HCT116 (cell line): ENCODE measurements at regions not wholly inside any gene's neighbourhood (a gene's known extent, or its start where the extent isn't known, plus 50 kb on each side); places are given as distances from the start of the nearest gene placed in this dataset.

Experiments used
- ATAC-seq: fragments of 200-7000 bp; cut with Tn5 transposase; 2 replicates; pipeline ENCODE4 v1.9.1; 2020; ENCODE audit warnings: mild to moderate bottlenecking, moderate library complexity
- BruUV-seq: library from RNA; stranded (reverse); fragments of 400-500 nt; replicated peaks from 2 replicates; lab custom pipeline; 2021; lab: Mats Ljungman, UMichigan
- CTCF ChIA-PET: fragments of 300-600 bp; sonication (Branson Sonifier 250); formaldehyde crosslinking; loops from one replicate; lab custom pipeline; 2021; ENCODE audit warnings: antibody characterized with exemption; lab: Charles Lee
- POLR2A ChIA-PET: fragments of 300-600, 350-600 bp; sonication (Branson Sonifier 250); formaldehyde crosslinking; loops from one replicate; lab custom pipeline; 2021; ENCODE audit warnings: antibody characterized with exemption; lab: Charles Lee
- RAD21 ChIA-PET, 2 experiments: fragments of 300-600 bp; sonication (Branson Sonifier 250); formaldehyde crosslinking; loops; one replicate each; lab custom pipeline; 2023; ENCODE audit warnings: low total read pairs in 2 of 2; ENCODE audit not compliant: uncharacterized antibody in 2 of 2, unreplicated experiment in 2 of 2, low non-redundant PET in 1 of 2; lab: Charles Lee
- DNase-seq: peaks from one replicate; pipeline ENCODE4 v3.0.0-alpha.2; 2010; ENCODE audit warnings: low read depth, low spot score
- H2AFZ ChIP-seq: fragments of 200-600 bp; shearing (Covaris generic), sonication (generic); 2 replicates; pipeline ENCODE4 v1.6.1; 2017; ENCODE audit warnings: low read depth, mixed run types, mixed read lengths, antibody characterized with exemption, low read length; ENCODE audit not compliant: poor library complexity, severe bottlenecking
- H3K27ac ChIP-seq: 2 replicates; pipeline ENCODE4 v1.5.1; 2012; ENCODE audit warnings: low read depth, low read length
- H3K27me3 ChIP-seq: fragments of 200-600 bp; sonication (generic); 2 replicates; pipeline ENCODE4 v1.6.1; 2016; ENCODE audit warnings: mixed run types, low read length, mixed read lengths; ENCODE audit not compliant: insufficient read depth
- H3K36me3 ChIP-seq, 2 experiments: fragments of 200-500 bp in 1 of 2; fragments of 200-600 bp in 1 of 2; sonication (Bioruptor generic) in 1 of 2; sonication (generic) in 1 of 2; 2 replicates each; pipeline versions ENCODE4 v1.5.1 to v1.6.1; 2014 to 2016; ENCODE audit warnings: low read length in 2 of 2, inconsistent platforms in 1 of 2, mixed read lengths in 1 of 2, mixed run types in 1 of 2; ENCODE audit not compliant: insufficient read depth in 2 of 2, control insufficient read depth in 1 of 2
- H3K4me1 ChIP-seq, 2 experiments: fragments of 200-600 bp in 1 of 2; sonication (generic) in 1 of 2; 2 replicates each; pipeline versions ENCODE4 v1.5.1 to v1.6.1; 2012 to 2017; ENCODE audit warnings: low read length in 2 of 2, inconsistent platforms in 1 of 2, mild to moderate bottlenecking in 1 of 2, mixed read lengths in 1 of 2, mixed run types in 1 of 2, moderate library complexity in 1 of 2; ENCODE audit not compliant: insufficient read depth in 2 of 2, control insufficient read depth in 1 of 2
- H3K4me2 ChIP-seq: fragments of 200-600 bp; sonication (generic); 2 replicates; pipeline ENCODE4 v1.6.1; 2017; ENCODE audit warnings: mixed run types, low read length, mixed read lengths
- H3K4me3 ChIP-seq, 2 experiments: fragments of 200-600 bp in 1 of 2; sonication (generic) in 1 of 2; replicated peaks in 1 of 2; 2 replicates each; pipeline ENCODE4 v1.5.1; 2011 to 2016; ENCODE audit warnings: low read length in 2 of 2, control low read depth in 1 of 2, low read depth in 1 of 2, mild to moderate bottlenecking in 1 of 2, mixed read lengths in 1 of 2, mixed run types in 1 of 2
- H3K79me2 ChIP-seq: fragments of 200-600 bp; sonication (generic); 2 replicates; pipeline ENCODE4 v1.6.1; 2017; ENCODE audit warnings: mild to moderate bottlenecking, mixed run types, low read length, moderate library complexity, mixed read lengths; ENCODE audit not compliant: insufficient read depth
- H3K9ac ChIP-seq: fragments of 200-600 bp; sonication (generic); 2 replicates; pipeline ENCODE4 v1.6.1; 2016; ENCODE audit warnings: low read length, mixed read lengths
- H3K9me2 ChIP-seq: fragments of 200-600 bp; sonication (generic), shearing (Covaris generic); 2 replicates; pipeline ENCODE4 v1.6.1; 2017; ENCODE audit warnings: mixed run types, mild to moderate bottlenecking, moderate library complexity; ENCODE audit not compliant: insufficient read depth
- H3K9me3 ChIP-seq, 2 experiments: fragments of 200-500 bp in 1 of 2; fragments of 200-600 bp in 1 of 2; sonication (Bioruptor generic) in 1 of 2; sonication (generic) in 1 of 2; 2 replicates each; pipeline ENCODE4 v1.6.1; 2014 to 2017; ENCODE audit warnings: low read length in 2 of 2, mixed read lengths in 2 of 2, inconsistent platforms in 1 of 2, low read depth in 1 of 2, mild to moderate bottlenecking in 1 of 2, mixed run types in 1 of 2, moderate library complexity in 1 of 2; ENCODE audit not compliant: control insufficient read depth in 1 of 2, insufficient read depth in 1 of 2
- H4K20me1 ChIP-seq: fragments of 200-600 bp; sonication (generic), shearing (Covaris generic); 2 replicates; pipeline ENCODE4 v1.6.1; 2017; ENCODE audit warnings: mixed run types, mild to moderate bottlenecking, moderate library complexity; ENCODE audit not compliant: insufficient read depth
- EGR1 ChIP-seq: IDR thresholded peaks from 2 replicates; pipeline ENCODE4 v1.6.1; 2012; ENCODE audit warnings: low read depth
- ELF1 ChIP-seq: IDR thresholded peaks from 2 replicates; pipeline ENCODE4 v1.6.1; 2012; ENCODE audit warnings: low read depth, borderline replicate concordance
- EZH2phosphoT487 ChIP-seq: fragments of 200-600 bp; IDR thresholded peaks from 2 replicates; pipeline ENCODE4 v1.6.1; 2018; ENCODE audit warnings: antibody characterized with exemption, borderline replicate concordance
- FOSL1 ChIP-seq: IDR thresholded peaks from 2 replicates; pipeline ENCODE4 v1.6.1; 2012; ENCODE audit warnings: low read depth
- POLR2A ChIP-seq: IDR thresholded peaks from 2 replicates; pipeline ENCODE4 v1.7.0; 2011; ENCODE audit warnings: borderline replicate concordance; ENCODE audit not compliant: insufficient read depth, insufficient read length; ENCODE audit errors: extremely low read depth
- POLR2AphosphoS5 ChIP-seq: IDR thresholded peaks from 2 replicates; pipeline ENCODE4 v1.6.1; 2011; ENCODE audit warnings: mild to moderate bottlenecking, low read depth, low read length, moderate library complexity
- RAD21 ChIP-seq: IDR thresholded peaks from 2 replicates; pipeline ENCODE4 v1.6.1; 2012; ENCODE audit warnings: low read depth, mild to moderate bottlenecking
- SIN3A ChIP-seq: IDR thresholded peaks from 2 replicates; pipeline ENCODE4 v1.6.1; 2012; ENCODE audit warnings: low read depth
- SP1 ChIP-seq: IDR thresholded peaks from 2 replicates; pipeline ENCODE4 v1.6.1; 2012; ENCODE audit warnings: low read depth
- SRF ChIP-seq: IDR thresholded peaks from 2 replicates; pipeline ENCODE4 v1.6.1; 2012; ENCODE audit warnings: low read depth
- TCF7L2 ChIP-seq: IDR thresholded peaks from 2 replicates; pipeline ENCODE4 v1.7.0; 2011; ENCODE audit warnings: borderline replicate concordance, inconsistent platforms; ENCODE audit not compliant: insufficient read depth, insufficient read length; ENCODE audit errors: extremely low read depth
- YY1 ChIP-seq: IDR thresholded peaks from 2 replicates; pipeline ENCODE4 v1.6.1; 2011; ENCODE audit warnings: low read length, low read depth, moderate library complexity, mild to moderate bottlenecking; ENCODE audit not compliant: insufficient replicate concordance; ENCODE audit errors: extremely low read depth
- ZFX ChIP-seq: fragments of 450-650 bp; IDR thresholded peaks from 2 replicates; pipeline ENCODE4 v1.6.1; 2017
- ZNF274 ChIP-seq: fragments of 200-500 bp; sonication (Bioruptor generic); IDR thresholded peaks from 2 replicates; pipeline ENCODE4 v1.6.1; 2014; ENCODE audit warnings: mild to moderate bottlenecking, low read depth, low read length, inconsistent platforms
- intact Hi-C: fragments of 100-400 bp; cut with micrococcal nuclease; formaldehyde crosslinking; loops from 2 replicates; pipeline ENCODE4 v1.10.0; 2022
- TF ChIP-seq, protein P1 (sequence below): IDR thresholded peaks from 2 replicates; pipeline ENCODE4 v1.6.1; 2012
- TF ChIP-seq, protein P2 (sequence below): IDR thresholded peaks from 2 replicates; pipeline ENCODE4 v1.6.1; 2012; ENCODE audit warnings: low read depth
- TF ChIP-seq, protein P3 (sequence below): IDR thresholded peaks from 2 replicates; pipeline ENCODE4 v1.6.1; 2011; ENCODE audit warnings: mild to moderate bottlenecking, low read length, moderate library complexity; ENCODE audit not compliant: insufficient replicate concordance; ENCODE audit errors: extremely low read depth

DNA sequence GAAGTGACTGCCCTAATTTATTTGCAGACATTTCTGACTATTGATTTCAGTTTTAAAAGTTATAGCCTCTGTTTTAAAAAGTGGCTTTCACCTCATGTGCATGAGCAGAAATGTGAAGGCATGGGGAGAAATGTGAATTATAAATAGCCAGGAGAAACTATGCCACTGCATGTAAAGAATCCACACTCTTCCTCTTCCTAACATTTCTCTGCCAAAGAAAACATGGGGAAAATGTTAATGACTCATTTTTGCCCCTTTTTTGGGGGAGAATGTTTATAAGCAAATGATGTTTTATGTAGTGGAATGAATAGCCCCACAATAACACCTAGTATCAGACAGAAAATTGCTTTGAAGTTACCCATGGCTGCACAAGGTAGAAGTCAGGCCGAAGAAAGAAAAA is 249.0 kb upstream of the TANK start (continued):
- TF ChIP-seq, protein P1, sequence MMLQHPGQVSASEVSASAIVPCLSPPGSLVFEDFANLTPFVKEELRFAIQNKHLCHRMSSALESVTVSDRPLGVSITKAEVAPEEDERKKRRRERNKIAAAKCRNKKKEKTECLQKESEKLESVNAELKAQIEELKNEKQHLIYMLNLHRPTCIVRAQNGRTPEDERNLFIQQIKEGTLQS = no peak
- TF ChIP-seq EZH2phosphoT487 (no peak), ELF1 (no peak), YY1 (no peak), EGR1 (no peak), ZNF274 (no peak)

DNA sequence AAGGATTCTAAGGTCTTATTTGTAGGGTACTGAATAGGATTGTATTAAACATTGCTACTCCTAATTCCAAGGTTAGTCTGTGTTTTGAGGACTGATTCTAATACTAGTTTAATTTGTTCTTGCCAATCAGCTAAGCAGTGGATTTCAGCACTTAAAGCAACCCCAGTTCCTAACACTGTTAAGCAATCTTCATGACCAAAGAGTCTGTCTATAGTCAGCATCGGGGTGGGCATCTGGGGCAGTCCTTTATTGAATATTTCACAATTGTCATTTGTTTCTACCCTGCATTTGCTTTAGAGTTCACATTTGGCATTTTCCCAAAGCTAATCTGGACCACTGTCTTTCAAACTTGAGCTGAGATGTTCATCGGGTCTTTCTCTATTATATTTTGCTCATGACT is 248.0 kb upstream of the TANK start:
- CTCF ChIA-PET = no interaction called here
- H3K4me2 ChIP-seq = no peak overlapping the region
- H4K20me1 ChIP-seq = no peaks in the 10 kb centered on the region

More for the DNA sequence above, 248.0 kb upstream of the TANK start:
- Histone ChIP-seq H2AFZ (no peak overlapping the region), H3K9me2 (no peaks in the 10 kb centered on the region), H3K4me1 (no peaks in the 10 kb centered on the region), H3K9ac (no peak overlapping the region), H3K27ac (no peak overlapping the region), H3K79me2 (no peaks in the 10 kb centered on the region), H3K36me3 (no peaks in the 10 kb centered on the region), H3K9me3 (no peaks in the 10 kb centered on the region), H3K4me3 (no peak overlapping the region), H3K27me3 (no peaks in the 10 kb centered on the region)
- intact Hi-C loops = no loop called here
- DNase-seq (no peak), ATAC-seq (no peak)
- TF ChIP-seq POLR2AphosphoS5 = no peak
- no peak for TF ChIP-seq RAD21
- TF ChIP-seq, protein P2, sequence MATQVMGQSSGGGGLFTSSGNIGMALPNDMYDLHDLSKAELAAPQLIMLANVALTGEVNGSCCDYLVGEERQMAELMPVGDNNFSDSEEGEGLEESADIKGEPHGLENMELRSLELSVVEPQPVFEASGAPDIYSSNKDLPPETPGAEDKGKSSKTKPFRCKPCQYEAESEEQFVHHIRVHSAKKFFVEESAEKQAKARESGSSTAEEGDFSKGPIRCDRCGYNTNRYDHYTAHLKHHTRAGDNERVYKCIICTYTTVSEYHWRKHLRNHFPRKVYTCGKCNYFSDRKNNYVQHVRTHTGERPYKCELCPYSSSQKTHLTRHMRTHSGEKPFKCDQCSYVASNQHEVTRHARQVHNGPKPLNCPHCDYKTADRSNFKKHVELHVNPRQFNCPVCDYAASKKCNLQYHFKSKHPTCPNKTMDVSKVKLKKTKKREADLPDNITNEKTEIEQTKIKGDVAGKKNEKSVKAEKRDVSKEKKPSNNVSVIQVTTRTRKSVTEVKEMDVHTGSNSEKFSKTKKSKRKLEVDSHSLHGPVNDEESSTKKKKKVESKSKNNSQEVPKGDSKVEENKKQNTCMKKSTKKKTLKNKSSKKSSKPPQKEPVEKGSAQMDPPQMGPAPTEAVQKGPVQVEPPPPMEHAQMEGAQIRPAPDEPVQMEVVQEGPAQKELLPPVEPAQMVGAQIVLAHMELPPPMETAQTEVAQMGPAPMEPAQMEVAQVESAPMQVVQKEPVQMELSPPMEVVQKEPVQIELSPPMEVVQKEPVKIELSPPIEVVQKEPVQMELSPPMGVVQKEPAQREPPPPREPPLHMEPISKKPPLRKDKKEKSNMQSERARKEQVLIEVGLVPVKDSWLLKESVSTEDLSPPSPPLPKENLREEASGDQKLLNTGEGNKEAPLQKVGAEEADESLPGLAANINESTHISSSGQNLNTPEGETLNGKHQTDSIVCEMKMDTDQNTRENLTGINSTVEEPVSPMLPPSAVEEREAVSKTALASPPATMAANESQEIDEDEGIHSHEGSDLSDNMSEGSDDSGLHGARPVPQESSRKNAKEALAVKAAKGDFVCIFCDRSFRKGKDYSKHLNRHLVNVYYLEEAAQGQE = no peak
- TF ChIP-seq SIN3A = no peak
- TF ChIP-seq TCF7L2 = no peak
- no peak for TF ChIP-seq YY1
- TF ChIP-seq, protein P3, sequence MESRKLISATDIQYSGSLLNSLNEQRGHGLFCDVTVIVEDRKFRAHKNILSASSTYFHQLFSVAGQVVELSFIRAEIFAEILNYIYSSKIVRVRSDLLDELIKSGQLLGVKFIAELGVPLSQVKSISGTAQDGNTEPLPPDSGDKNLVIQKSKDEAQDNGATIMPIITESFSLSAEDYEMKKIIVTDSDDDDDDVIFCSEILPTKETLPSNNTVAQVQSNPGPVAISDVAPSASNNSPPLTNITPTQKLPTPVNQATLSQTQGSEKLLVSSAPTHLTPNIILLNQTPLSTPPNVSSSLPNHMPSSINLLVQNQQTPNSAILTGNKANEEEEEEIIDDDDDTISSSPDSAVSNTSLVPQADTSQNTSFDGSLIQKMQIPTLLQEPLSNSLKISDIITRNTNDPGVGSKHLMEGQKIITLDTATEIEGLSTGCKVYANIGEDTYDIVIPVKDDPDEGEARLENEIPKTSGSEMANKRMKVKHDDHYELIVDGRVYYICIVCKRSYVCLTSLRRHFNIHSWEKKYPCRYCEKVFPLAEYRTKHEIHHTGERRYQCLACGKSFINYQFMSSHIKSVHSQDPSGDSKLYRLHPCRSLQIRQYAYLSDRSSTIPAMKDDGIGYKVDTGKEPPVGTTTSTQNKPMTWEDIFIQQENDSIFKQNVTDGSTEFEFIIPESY = no peak
- TF ChIP-seq ZFX = no peak
- no peak for TF ChIP-seq SP1
- no peak for TF ChIP-seq SRF
- TF ChIP-seq EZH2phosphoT487 = no peak
- TF ChIP-seq POLR2A = no peak
- no peak for TF ChIP-seq ZNF274
- no peak for TF ChIP-seq FOSL1
- RAD21 ChIA-PET = no interaction called here
- BruUV-seq = no TSS peak
- POLR2A ChIA-PET = no interaction called here
